B cell (primary cell): ENCODE measurements at regions not wholly inside any gene's neighbourhood (a gene's known extent, or its start where the extent isn't known, plus 50 kb on each side); places are given as distances from the start of the nearest gene placed in this dataset.

Source experiments
- EZH2 ChIP-seq: IDR thresholded peaks from 2 replicates; pipeline ENCODE4 v1.6.1; 2012; ENCODE audit warnings: borderline replicate concordance, low read depth, mild to moderate bottlenecking, moderate library complexity, low read length; ENCODE audit not compliant: insufficient read depth, poor library complexity, severe bottlenecking
- TF ChIP-seq, protein P1 (sequence below): fragments of 200-600 bp; IDR thresholded peaks from one replicate; pipeline ENCODE4 v1.8.0; 2022; ENCODE audit warnings: antibody characterized with exemption, mild to moderate bottlenecking

DNA sequence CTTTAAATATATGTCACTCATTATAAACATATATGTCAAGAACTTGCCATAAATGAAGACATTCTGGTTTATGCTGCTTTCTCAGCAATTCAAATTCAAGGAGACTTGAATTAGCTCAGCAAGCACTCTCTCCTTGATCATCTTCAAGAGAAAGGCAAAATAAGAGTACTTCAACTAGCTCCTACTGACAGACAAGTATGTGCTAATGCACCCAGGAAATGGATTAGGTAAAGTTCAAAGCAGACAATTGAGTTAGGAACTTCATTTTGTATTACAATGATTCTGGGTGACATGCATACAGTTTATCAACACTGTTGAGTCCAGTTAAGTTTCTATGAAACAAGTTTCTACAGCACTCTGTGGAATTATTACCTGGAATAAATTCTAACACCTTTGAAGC lies 455.9 kb upstream of the USP15 start:
- TF ChIP-seq EZH2, result no peak
- TF ChIP-seq, protein P1, sequence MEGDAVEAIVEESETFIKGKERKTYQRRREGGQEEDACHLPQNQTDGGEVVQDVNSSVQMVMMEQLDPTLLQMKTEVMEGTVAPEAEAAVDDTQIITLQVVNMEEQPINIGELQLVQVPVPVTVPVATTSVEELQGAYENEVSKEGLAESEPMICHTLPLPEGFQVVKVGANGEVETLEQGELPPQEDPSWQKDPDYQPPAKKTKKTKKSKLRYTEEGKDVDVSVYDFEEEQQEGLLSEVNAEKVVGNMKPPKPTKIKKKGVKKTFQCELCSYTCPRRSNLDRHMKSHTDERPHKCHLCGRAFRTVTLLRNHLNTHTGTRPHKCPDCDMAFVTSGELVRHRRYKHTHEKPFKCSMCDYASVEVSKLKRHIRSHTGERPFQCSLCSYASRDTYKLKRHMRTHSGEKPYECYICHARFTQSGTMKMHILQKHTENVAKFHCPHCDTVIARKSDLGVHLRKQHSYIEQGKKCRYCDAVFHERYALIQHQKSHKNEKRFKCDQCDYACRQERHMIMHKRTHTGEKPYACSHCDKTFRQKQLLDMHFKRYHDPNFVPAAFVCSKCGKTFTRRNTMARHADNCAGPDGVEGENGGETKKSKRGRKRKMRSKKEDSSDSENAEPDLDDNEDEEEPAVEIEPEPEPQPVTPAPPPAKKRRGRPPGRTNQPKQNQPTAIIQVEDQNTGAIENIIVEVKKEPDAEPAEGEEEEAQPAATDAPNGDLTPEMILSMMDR, result no peak
